Neural crest cell (in vitro differentiated cells): ENCODE measurements at regions not wholly inside any gene's neighbourhood (a gene's known extent, or its start where the extent isn't known, plus 50 kb on each side); places are given as distances from the start of the nearest gene placed in this dataset.
A peak's percentile ranks its signal among the peaks of the same experiment; 100 is the strongest.

Experiments
- DNase-seq: peaks from one replicate; pipeline ENCODE4 v3.0.0; 2021; ENCODE audit warnings: low read depth, mixed read lengths, low spot score
- H3K27ac Mint-ChIP-seq: one replicate; pipeline ENCODE4 v1.8.0; 2021; ENCODE audit warnings: mild to moderate bottlenecking, mixed read lengths; ENCODE audit not compliant: unreplicated experiment
- H3K27me3 Mint-ChIP-seq: 2 replicates; pipeline ENCODE4 v1.8.0; 2021; ENCODE audit warnings: low read depth, mild to moderate bottlenecking, mixed read lengths
- H3K36me3 Mint-ChIP-seq: 2 replicates; pipeline ENCODE4 v1.8.0; 2021; ENCODE audit warnings: low read depth, mild to moderate bottlenecking, mixed read lengths
- H3K4me1 Mint-ChIP-seq: 2 replicates; pipeline ENCODE4 v1.8.0; 2021; ENCODE audit warnings: mixed read lengths
- H3K4me3 Mint-ChIP-seq: one replicate; pipeline ENCODE4 v1.8.0; 2021; ENCODE audit warnings: mild to moderate bottlenecking, mixed read lengths
- H3K9me3 Mint-ChIP-seq: 2 replicates; pipeline ENCODE4 v1.8.0; 2021; ENCODE audit warnings: mixed read lengths
- TF ChIP-seq, protein P1 (sequence below): fragments of 200-600 bp; sonication (generic); conservative IDR thresholded peaks from 2 replicates; pipeline ENCODE4 v1.5.0; 2021; ENCODE audit warnings: antibody characterized with exemption, mild to moderate bottlenecking

DNA sequence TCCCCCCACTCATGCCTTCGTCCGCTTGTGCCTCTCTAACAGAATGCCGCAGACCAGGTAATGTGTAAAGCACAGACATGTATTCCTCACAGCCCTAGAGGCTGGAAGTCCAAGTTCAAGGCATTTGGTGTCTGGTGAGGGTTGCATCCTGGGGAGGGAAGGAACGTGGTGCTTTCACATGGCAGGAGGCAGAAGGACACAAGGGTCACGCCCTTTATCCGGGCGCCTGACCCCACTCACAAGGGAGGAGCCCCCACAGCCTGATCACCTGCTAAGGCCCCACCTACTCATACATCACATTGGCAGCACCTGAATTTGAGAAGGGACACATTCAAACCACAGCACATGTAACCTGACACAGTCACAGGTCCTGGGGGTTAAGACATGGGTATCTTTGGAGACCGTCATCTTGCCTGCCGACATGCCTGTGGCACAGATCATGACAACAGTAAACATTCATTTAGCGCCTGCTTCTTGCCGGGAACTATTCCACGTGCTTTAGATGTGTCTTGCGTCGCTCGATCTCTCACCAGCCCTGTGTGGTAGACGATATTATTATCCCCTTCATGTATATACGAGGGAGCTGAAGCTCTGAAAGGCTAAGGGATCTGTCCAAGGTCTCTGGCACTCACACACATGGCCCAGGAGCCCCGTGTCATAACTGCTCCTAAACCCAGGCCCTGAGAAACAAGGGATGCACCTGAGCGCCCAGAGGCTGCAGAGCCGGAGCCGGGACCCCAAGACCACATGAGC lies 235.6 kb downstream of the NPHP4 start:
- H3K27me3 Mint-ChIP-seq = peaks cover 4% of the 10 kb centered on the region
- no peaks in the 10 kb centered on the region for H3K9me3 Mint-ChIP-seq
- peaks cover 12% of the 10 kb centered on the region for H3K4me1 Mint-ChIP-seq
- H3K4me3 Mint-ChIP-seq = no peak overlapping the region
- DNase-seq = no peak
- TF ChIP-seq, protein P1, sequence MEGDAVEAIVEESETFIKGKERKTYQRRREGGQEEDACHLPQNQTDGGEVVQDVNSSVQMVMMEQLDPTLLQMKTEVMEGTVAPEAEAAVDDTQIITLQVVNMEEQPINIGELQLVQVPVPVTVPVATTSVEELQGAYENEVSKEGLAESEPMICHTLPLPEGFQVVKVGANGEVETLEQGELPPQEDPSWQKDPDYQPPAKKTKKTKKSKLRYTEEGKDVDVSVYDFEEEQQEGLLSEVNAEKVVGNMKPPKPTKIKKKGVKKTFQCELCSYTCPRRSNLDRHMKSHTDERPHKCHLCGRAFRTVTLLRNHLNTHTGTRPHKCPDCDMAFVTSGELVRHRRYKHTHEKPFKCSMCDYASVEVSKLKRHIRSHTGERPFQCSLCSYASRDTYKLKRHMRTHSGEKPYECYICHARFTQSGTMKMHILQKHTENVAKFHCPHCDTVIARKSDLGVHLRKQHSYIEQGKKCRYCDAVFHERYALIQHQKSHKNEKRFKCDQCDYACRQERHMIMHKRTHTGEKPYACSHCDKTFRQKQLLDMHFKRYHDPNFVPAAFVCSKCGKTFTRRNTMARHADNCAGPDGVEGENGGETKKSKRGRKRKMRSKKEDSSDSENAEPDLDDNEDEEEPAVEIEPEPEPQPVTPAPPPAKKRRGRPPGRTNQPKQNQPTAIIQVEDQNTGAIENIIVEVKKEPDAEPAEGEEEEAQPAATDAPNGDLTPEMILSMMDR = no peak
- no peaks in the 10 kb centered on the region for H3K36me3 Mint-ChIP-seq
- no peak overlapping the region for H3K27ac Mint-ChIP-seq

DNA sequence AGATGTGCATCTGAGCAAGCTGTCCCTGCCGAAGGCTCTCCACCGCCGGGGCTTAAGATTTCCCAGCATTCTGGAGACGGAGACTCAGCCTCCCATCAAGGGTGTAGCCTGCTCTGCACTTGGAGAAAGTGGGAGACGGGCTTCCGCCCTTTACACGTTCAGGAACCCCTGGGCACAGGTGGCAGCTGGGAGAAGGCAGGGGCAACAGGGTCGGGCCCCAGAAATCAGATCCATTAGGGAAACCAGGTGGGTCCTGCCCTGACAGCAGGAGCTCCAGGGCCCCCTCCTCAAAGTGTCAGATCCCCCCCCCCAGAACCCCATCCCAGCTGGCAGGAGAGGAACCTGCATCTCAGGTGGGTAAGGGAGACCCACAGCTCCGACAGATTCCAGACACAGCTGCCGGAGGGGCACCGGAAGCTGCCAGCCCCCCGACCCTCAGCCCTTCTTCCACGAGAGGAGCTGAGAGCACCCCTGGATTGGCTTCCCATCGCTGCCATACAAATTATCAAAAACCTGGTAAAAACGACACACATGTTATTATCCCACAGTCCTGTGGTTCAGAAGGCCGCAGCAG lies 236.6 kb downstream of the NPHP4 start:
- no peaks in the 10 kb centered on the region for H3K9me3 Mint-ChIP-seq
- peaks cover 4% of the 10 kb centered on the region for H3K27me3 Mint-ChIP-seq
- TF ChIP-seq, protein P1 = no peak
- H3K4me1 Mint-ChIP-seq = peaks cover 16% of the 10 kb centered on the region
- no peak overlapping the region for H3K4me3 Mint-ChIP-seq
- H3K36me3 Mint-ChIP-seq = no peaks in the 10 kb centered on the region
- H3K27ac Mint-ChIP-seq = peak overlapping the region; percentile 45
- DNase-seq = no peak

DNA sequence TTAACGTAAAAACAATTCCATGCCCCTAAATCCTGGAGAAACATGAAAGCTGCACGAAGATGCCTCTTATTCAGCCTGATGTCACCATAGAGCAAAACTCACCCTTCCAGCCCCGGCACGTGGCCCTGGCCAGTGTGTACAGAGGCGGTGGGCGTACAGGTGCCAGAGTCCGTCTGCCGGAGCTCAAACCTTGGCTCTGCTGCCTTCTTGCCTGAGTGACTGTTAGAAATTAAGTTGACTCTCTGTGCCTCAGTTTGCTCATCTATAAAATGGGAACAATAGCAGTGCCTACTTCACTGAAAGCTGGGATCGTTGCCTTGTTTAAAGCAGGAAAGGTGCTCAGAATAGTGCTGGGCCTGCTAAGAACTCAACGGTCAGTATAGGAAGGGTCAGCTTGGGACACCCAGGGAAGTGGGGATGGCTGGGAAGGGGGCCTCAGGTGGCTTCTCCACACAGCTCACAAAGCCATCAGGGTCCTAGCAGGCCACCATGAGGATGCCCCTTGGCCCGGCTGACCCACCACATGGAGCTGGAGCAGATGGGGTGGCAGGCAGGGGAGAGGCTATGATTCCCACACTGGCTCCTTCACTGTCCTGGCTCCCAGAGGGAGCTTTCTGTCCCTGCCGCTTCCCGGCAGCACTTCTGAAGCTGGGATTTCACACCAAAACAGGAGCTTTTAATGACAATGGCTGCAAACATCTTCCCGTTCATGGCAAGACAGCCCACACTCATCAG lies 237.2 kb downstream of the NPHP4 start:
- no peak overlapping the region for H3K4me3 Mint-ChIP-seq
- TF ChIP-seq, protein P1 = no peak
- H3K27ac Mint-ChIP-seq = no peak overlapping the region
- H3K36me3 Mint-ChIP-seq = no peaks in the 10 kb centered on the region
- DNase-seq = no peak
- H3K27me3 Mint-ChIP-seq = no peaks in the 10 kb centered on the region
- H3K9me3 Mint-ChIP-seq = no peaks in the 10 kb centered on the region
- H3K4me1 Mint-ChIP-seq = peaks cover 18% of the 10 kb centered on the region

DNA sequence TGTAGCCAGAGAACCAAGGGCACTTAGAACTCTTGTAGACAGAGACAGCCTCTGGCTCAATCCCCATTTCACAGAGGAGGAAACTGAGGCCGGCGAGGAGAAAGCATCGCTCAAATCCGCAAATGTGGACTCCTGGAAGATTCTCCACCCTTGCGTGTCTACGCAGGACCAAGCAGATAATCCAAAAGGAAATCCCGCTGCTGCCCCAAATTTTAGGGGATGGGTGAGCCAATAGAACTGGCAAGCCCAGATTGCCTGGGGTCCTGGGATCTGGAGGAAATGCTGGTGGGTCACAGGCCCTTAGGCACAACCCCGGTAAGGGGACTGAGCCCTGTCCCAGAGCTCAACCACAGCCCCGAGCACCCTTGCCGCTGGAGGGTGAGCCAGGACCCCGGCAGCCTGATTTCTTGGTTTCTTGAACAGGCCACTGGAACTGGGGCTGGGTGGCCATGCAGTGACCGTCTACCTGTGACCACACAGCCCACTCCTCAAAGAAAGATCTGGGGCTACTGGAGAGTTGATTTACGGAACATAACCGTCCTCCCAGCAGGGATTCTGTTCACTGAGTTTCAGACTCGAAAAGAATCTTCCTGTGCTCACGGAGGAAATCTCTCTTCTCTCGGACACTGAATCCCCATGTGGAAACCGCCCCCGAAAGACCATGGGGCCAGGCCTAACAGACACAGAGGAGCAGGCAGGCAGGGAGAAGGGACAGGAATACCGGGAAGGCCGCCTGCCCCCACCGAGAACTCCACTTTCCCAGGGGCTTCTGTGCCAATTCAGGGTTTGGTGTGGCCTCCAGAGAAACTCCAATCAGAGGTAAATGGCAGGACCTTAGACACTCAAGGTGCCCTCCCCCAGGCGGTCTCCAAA lies 238.4 kb downstream of the NPHP4 start:
- peaks cover 26% of the 10 kb centered on the region for H3K4me1 Mint-ChIP-seq
- no peak for DNase-seq
- no peak overlapping the region for H3K27ac Mint-ChIP-seq
- no peaks in the 10 kb centered on the region for H3K36me3 Mint-ChIP-seq
- no peaks in the 10 kb centered on the region for H3K9me3 Mint-ChIP-seq
- H3K4me3 Mint-ChIP-seq = no peak overlapping the region
- H3K27me3 Mint-ChIP-seq = no peaks in the 10 kb centered on the region
- TF ChIP-seq, protein P1 = no peak
